GM18519 (cell line): ENCODE measurements at regions not wholly inside any gene's neighbourhood (a gene's known extent, or its start where the extent isn't known, plus 50 kb on each side); places are given as distances from the start of the nearest gene placed in this dataset.
"Not testable (repeated sequence)": the region's sequence is repeated elsewhere in the genome, so short reads cannot be mapped to it uniquely, and the experiment has no call there.

ENCODE experiments used
- ATAC-seq: cut with Tn5 transposase; IDR thresholded peaks from one replicate; pipeline ENCODE4 v1.9.1; 2021; ENCODE audit warnings: mild to moderate bottlenecking, moderate library complexity; ENCODE audit not compliant: unreplicated experiment, low FRiP score

DNA sequence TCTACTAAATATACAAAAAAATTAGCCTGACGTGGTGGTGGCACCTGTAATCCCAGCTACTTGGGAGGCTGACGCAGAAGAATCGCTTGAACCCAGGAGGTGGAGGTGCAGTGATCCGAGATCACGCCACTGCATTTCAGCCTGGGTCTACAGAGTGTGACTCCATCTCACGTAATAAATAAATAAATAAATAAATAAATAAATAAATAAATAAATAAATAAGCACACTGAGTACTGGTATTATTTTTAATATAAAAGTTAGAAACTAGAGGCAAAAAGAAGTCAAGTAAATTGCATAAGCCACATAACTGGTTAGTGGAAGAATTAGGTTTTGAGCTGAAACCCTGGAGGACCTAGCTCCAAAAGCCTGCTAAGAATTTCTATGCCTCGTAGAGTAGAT, 1262.7 kb upstream of the PABPC4L start:
- no peak for ATAC-seq

DNA sequence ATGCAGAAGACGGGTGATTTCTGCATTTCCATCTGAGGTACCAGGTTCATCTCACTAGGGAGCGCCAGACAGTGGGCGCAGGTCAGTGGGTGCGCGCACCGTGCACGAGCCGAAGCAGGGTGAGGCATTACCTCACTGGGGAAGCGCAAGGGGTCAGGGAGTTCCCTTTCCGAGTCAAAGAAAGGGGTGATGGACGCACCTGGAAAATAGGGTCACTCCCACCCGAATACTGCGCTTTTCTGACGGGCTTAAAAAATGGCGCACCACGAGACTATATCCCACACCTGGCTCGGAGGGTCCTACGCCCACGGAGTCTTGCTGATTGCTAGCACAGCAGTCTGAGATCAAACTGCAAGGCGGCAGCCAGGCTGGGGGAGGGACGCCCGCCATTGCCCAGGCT, 1246.0 kb upstream of the PABPC4L start:
- not testable (repeated sequence) for ATAC-seq

DNA sequence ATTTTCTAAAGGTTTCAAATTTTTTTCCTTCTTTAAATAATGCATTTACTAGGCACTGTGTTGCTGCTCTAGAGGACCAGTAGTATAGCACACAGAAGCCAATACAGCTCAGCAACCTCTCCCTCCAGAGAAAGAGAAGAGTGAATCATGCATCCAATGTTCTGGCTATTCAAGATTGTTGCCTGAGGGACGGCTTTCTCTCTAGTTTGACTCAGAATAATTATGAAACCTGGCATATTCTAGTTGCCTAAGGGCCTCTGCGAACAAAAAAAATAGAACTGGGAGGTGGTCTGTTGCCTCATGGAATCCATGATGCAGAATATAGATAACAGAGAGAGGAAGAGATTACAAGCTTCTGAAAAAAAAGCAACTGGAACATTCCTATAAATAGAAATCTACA, 1233.3 kb upstream of the PABPC4L start:
- ATAC-seq = no peak

DNA sequence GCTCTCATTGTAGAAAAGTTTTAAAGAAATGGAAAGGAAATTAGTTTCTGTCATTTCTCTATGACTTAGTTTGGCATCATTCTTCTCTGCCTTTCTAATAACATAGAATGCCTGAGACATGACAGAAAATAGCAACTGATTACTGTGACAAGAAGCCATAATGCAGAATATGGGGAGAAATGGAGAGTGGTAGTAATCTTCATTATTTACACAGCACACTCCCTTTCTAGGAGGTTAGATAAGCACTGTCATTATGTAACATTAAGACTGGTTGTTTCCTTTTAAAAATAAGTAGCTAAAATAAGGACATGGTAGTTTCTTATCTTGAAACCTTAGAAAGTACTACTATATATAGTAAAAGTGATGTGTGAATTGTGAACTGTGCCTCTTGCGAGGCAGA, 1227.9 kb upstream of the PABPC4L start:
- no peak for ATAC-seq

DNA sequence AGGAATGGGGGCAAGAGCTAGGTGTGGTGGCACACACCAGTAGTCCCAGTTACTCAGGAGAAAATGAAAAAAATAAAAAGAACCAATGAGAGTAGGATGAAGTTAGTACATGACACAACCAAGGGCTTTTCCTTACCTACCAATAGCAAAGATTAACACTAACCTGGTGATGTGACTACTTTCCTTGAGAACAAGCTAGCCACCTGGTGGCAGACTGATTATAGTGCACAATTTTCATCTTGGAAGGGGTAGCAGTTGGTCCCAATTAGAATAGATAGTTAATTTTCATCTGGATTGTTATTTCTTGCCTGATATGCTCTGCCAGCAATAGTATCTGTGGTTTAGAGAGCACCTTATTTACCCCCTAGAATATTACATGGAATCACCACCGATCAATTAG, 1216.8 kb upstream of the PABPC4L start:
- ATAC-seq = no peak

DNA sequence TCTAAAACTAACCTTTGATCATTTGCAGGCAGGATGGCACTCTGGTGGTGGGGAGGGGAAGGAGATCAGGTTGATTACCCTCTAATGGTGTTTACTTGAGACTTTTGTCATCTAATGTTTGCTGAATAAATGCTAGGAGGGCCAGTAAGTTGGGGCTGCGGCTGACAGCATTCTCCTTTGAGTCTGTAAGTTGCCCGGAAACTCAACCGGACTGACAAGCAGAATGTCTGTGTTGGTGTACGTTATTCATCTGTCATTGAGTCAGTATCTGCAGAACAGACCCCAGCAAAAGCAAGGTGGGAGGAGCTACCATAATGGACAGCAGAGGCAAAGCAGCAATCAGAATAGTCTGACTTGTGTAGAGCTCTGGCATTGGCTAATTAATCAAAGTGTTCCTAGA, 1210.6 kb upstream of the PABPC4L start:
- ATAC-seq = no peak

DNA sequence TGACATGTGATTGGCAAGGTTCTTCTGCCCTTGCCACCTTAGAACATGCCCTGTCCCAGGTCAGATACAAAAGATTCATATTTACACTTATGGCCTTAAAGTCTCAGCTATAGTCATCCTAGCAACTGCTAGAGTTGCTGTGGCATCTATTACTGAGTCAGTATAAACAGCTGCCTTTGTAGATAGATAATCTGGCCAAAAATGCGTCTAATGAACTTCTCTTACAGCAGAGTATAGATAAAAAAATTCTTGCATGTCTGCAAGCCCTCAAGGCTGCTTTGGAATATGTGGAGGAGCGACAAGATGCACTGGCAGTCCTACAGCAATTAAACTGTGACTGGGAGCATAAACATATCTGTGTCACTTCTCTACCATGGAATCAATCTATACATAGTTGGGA, 1209.7 kb upstream of the PABPC4L start:
- ATAC-seq = no peak

DNA sequence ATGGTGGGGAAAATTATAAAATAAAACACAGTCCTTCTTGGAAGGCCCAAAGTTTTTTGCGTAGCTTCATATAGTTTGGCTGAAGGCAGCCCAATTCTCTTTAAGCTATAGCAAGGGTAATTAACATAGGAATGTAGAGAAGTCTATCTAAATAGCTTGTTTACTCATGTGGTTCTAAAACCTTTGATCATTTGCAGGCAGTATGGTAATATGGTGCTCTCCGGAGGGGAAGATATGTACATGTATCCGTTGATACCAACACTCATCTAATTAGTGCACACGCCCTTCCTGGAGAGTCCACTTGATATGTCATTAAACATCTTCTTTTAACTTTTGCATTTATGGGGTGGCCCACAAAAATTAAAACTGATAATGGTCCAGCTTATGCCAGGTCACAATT, 1207.7 kb upstream of the PABPC4L start:
- not testable (repeated sequence) for ATAC-seq

DNA sequence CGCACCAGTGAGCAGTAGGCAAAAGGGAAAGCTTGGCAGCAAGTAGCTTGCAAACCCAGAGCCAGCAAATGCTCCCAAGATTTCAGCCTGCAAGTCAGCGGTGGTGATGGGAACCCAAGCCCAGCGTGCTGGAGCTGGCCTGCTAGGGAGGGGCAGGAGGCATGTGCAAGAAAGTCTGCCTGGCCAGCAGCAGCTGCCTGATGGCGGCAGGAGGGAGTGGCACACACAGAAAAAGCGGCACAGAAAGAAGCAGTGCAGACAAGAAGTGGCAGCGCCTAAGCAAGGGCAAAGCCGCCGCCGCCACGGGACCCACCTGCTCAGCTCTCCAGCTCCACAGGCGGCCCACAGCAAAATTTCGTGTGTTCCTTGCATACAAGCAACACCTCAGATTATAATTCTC, 1206.5 kb upstream of the PABPC4L start:
- no peak for ATAC-seq

DNA sequence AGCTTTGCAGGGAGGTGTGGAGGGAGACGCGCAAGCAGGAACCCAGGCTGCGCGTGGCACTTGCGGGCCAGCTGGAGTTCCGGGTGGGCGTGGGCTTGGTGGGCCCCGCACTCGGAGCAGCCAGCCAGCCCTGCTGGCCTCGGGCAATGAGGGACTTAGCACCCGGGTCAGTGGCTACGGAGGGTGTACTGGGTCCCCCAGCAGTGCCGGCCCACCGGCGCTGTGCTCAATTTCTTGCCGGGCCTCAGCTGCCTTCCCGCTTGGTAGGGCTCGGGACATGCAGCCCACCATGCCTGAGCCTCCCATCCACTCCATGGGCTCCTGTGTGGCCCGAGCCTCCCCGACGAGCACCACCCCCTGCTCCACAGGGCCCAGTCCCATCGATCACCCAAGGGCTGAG, 1205.0 kb upstream of the PABPC4L start:
- not testable (repeated sequence) for ATAC-seq

DNA sequence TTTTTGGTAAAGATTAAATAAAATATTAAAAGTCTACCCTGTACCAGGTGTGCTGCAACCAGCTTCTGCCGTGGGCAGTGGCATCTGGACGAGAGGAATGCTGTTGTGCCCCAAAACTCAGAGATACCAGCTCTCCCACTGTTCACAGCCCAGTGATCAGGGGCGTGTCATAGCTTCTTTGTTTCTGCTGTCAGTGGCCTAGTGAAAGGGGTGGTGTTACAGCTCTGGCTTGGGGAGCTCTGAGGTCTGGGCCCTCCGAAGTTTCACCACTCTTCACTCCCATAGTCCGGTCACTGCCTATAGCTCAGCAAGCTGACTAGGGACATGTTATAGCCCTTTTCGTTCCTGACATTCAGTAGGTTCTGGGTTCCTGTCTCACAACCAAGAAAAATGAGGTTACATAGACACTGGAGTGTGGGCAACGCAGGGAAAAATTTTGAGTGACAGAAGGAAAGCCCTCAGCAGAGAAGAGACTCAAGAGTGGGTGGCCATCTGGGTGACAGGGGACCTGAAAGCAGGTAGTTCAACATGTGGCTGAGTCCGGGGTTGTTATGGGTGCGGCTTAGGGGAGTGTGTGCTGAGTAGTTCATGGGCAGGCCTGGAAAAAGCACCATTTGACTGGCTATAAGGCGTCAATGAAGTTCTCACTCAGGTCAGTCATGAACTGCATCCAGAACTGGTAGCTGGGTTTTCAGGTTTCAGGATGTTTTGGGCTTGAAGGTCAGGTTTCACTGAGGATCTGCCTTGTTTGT, 1184.4 kb upstream of the PABPC4L start:
- ATAC-seq = no peak

DNA sequence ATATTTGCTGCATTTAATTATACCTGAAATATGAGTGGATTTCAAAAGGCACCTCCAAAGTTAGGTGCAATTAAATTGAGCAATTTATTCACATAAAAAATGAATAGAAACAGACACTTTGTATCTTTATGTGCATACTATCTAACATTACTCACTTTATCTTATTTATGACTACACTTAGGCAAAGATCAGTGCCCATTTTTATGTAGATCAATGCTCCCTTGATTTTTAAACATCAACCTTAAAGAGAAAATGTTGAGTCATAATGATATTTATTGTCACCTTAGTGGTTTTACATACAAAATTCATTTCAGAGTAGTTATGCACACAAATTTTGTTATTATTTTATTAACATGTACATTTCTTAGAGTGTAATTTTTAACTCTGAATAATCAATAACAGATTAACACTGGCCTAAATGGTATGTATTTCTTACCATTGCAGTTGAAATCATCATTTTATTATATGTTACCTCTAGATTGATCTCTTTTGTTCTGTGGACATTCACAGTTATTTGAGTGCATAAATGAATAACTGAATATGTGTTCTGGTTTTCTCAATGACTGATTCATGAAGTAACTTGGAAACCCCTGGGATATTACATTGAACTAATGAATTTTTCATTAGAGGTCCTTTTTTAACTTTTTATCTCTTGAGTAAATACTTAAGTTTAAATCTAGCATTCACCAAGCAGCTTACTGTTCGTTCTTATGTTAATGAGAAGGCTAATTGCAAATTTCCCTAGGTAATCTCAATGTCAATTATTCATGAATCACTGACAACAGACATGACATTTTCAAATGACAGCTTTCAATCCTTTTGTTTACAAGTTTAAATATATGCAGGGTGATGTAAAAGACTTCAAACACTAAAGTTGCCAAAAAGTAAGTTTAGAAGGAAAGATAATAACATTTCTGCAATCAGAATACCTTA, 1182.0 kb upstream of the PABPC4L start:
- no peak for ATAC-seq

DNA sequence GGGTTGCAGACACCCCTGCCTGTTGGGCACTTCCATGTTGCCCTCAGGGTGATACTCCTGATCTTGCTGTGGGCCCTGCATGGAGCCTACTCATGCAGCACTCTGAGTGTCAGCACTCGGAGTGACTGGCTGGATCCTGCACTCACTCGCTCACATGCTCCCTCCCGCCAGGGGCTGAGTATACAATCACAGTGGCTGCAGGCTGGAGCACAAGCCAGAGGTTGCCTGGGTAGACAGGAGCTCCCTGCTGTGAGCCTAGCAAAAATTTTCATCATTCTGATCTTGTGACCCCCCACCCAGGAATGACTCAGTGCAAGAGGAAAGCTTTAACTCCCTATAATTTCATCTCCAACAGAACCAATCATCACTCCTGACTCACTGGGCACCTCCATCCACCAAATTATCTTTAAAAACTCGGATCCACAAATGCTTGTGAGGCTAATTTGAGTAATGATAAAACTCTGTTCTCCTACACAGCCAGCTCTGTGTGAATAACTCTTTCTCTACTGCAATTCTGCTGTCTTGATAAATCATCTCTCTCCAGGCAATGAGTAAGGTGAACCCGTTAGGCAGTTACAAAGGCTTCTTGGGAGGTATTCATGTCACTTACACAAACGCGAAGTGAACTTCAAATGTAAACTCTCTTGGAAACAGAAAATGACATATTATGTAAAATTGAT, 1180.8 kb upstream of the PABPC4L start:
- no peak for ATAC-seq

DNA sequence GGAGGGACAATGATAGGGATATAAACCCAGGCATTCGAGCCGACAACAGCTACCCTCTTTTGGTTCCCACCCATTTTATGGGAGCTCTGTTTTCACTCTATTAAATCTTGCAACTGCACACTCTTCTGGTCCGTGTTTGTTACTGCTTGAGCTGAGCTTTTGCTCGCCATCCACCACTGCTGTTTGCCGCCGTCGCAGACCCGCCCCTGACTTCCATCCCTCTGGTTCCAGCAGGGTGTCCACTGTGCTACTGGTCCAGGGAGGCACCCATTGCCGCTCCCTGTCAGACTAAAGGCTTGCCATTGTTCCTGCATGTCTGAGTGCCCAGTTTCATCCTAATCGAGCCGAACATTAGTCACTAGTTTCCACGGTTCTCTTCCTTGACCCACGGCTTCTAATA, 1170.5 kb upstream of the PABPC4L start:
- ATAC-seq = no peak

DNA sequence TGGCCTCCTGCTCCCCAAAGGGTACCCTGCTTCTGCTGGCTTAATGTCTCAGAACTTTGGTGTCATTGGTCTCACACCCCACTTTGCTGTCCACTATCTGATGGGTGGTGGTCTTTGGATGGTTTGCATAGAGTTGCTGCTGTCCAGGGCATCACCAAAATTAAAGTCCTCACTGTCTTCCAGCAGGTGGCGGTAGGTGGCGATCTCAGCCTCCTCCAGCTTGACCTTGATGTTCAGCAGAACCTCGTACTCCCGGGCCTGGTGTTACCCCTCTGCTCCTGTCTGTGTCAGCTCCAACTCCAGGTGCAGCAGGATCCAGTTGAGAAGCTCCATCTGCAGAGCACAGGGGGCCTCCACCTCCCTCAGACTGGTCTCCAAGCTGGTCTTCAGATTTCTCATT, 1169.5 kb upstream of the PABPC4L start:
- no peak for ATAC-seq

DNA sequence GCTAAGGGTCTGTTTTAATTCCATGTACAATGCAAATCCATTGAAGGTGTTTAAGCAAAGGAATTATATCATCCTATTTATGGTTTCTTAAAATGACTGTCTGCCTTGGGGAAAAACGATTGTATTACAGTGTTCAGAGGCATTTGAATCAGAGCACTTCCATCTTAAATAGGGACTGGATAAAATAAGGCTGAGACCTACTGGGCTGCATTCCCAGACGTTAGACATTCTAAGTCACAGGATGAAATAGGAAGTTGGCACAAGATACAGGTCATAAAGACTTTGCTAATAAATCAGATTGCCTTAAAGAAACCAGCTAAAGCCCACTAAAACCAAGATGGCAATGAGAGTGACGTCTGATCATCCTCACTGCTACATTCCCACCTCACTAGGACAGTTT, 1167.2 kb upstream of the PABPC4L start:
- no peak for ATAC-seq

DNA sequence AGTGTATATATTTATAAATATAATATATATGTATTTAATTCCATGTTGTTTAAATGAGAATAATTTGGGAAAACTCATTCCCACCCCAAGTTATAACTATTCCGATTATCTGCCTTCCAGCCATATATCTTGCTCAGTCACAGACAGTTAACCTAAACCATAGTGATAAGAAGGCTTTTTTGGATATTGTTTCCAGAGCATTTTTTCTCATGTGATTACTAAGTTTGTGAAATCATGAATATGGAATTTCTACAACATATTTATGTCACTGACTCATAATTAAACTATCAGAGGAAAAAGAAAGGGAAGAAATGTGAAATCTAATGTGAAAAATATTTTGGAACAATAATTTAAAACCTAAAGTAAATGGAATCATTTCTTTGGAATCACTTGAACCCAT, 1163.5 kb upstream of the PABPC4L start:
- ATAC-seq = no peak

DNA sequence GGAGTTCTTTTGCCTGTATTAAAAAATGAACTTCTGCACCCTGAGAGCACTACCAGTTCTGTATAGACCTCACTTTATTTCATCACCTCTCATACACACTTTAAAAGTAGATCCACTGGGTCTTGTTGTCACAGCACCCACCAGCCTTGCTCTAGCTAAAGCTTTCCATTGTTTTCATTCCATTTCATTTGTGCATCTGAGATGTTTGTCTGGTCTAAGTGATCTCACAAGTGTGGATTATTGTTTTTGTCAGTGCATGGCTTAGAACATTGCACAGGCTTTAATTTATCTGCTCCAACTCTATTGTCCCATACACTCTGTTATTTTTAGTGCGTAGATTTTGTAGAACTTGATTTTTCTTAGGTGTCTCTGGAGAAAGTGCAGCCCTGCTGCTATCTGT, 1157.5 kb upstream of the PABPC4L start:
- no peak for ATAC-seq

DNA sequence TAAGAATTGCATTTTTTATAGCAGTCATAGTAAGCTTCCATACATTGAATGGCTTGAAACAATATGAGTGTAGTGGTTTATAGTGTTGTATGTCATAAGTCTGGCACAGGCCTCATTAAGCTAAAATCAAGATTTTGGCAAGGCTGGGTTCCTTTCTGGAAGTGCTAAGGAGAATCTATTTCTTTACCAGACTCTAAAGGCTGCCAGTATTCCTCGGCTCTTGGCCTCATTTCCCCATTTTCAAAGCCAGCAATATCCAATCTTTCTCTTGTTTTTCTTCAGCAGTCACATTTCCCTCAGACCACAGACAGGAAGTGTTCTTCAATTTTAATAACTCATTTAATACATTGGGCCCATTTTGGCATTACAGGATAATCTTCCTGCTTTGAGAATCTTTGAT, 1155.5 kb upstream of the PABPC4L start:
- no peak for ATAC-seq

DNA sequence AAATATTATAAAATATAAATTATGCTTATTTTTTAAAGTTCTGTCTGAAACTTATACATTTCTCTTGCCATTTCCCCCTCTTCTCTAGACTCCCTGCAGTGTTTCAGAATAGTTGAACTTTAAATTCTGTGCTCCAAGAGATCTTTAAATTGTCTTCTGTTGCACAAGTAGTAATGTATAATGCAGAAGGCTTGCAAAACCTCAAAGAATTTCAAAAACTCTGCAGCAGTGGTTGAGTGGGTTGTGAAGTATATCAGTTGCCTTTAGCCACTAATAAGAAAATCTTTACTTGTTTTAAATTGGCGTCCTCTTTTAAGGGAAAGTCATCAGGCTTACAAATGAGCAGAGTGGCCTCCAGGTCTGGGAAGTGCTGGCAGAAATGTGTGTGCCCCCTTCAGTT, 1153.3 kb upstream of the PABPC4L start:
- no peak for ATAC-seq

DNA sequence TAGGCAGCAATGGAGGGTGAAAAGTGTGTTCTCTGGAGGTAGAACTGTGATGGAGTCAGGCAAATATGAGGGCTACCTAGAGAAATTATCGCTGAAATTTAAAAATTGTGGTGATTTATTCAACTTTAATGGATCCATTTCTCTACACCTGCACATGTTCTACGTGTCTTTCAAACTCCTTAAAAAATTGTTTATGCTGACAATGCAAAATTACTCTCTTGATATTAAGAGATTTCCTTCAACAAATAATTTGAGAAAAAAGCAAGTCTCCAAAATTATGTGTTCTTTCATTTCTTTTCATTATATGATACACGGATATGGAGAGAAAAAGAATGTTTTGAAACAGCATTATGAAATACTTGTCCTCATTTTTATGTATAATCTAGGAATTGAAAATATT, 1151.4 kb upstream of the PABPC4L start:
- ATAC-seq = no peak
